ENCODE measurements at regions not wholly inside any gene's neighbourhood (a gene's known extent, or its start where the extent isn't known, plus 50 kb on each side); places are given as distances from the start of the nearest gene placed in this dataset.

- Histone ChIP-seq H3K9ac (ENCODE audit: low read length) (no peak overlapping the region), H4K20me1 (ENCODE audit: insufficient read depth, low read length) (no peaks in the 10 kb centered on the region), H2AFZ (ENCODE audit: low read depth, low read length) (no peak overlapping the region), H3K27ac (ENCODE audit: low read depth, low read length) (no peak overlapping the region), H3K4me3 (ENCODE audit: insufficient read depth, low read depth, low read length) (no peak overlapping the region), H3K79me2 (ENCODE audit: insufficient read depth, low read length) (no peaks in the 10 kb centered on the region), H3K4me2 (ENCODE audit: low read length) (no peak overlapping the region), H3K27me3 (ENCODE audit: insufficient read depth, low read length) (peaks cover 8% of the 10 kb centered on the region), H3K9me3 (ENCODE audit: insufficient read depth, low read depth, low read length) (no peaks in the 10 kb centered on the region), H3K36me3 (ENCODE audit: insufficient read depth, low read length) (no peaks in the 10 kb centered on the region), H3K4me1 (ENCODE audit: insufficient read depth, low read length) (no peaks in the 10 kb centered on the region)
- FAIRE-seq (no peak), DNase-seq (ENCODE audit: low read depth) (no peak)
- no peaks in the 10 kb centered on the region for H3K9me3 Mint-ChIP-seq (ENCODE audit: unreplicated experiment)
- H3K27me3 Mint-ChIP-seq (ENCODE audit: low read depth, unreplicated experiment) = peaks cover 5% of the 10 kb centered on the region
- no peaks in the 10 kb centered on the region for H3K4me1 Mint-ChIP-seq (ENCODE audit: low read depth, unreplicated experiment)
- no peak overlapping the region for H3K27ac Mint-ChIP-seq (ENCODE audit: unreplicated experiment)
- H3K4me3 Mint-ChIP-seq (ENCODE audit: unreplicated experiment) = no peak overlapping the region
- no peaks in the 10 kb centered on the region for H3K36me3 Mint-ChIP-seq (ENCODE audit: low read depth, unreplicated experiment)
- TF ChIP-seq CTCF (IDR thresholded peaks at IDR 0.05; ENCODE audit: insufficient read depth, low read depth, low read length) = no peak
- TF ChIP-seq EZH2 (IDR thresholded peaks at IDR 0.05; ENCODE audit: insufficient read depth, low read length) = no peak
Measured at GRCh38 chr2:198316852-198317396, 512.5 kb downstream of the PLCL1 start.

GRCh38 chr2:198315791-198316630 is 511.6 kb downstream of the PLCL1 start:
- Histone ChIP-seq H3K4me1 (ENCODE audit: insufficient read depth, low read length) (no peaks in the 10 kb centered on the region), H3K9me3 (ENCODE audit: insufficient read depth, low read depth, low read length) (no peaks in the 10 kb centered on the region), H3K36me3 (ENCODE audit: insufficient read depth, low read length) (no peaks in the 10 kb centered on the region), H4K20me1 (ENCODE audit: insufficient read depth, low read length) (no peaks in the 10 kb centered on the region), H3K27me3 (ENCODE audit: insufficient read depth, low read length) (peaks cover 8% of the 10 kb centered on the region), H3K9ac (ENCODE audit: low read length) (no peak overlapping the region), H3K4me2 (ENCODE audit: low read length) (no peak overlapping the region), H3K4me3 (ENCODE audit: insufficient read depth, low read depth, low read length) (no peak overlapping the region), H3K27ac (ENCODE audit: low read depth, low read length) (no peak overlapping the region), H3K79me2 (ENCODE audit: insufficient read depth, low read length) (no peaks in the 10 kb centered on the region), H2AFZ (ENCODE audit: low read depth, low read length) (no peak overlapping the region)
- DNase-seq (ENCODE audit: low read depth) (no peak), FAIRE-seq (no peak)
- no peak for TF ChIP-seq CTCF (IDR thresholded peaks at IDR 0.05; ENCODE audit: insufficient read depth, low read depth, low read length)
- no peak for TF ChIP-seq EZH2 (IDR thresholded peaks at IDR 0.05; ENCODE audit: insufficient read depth, low read length)
- peaks cover 5% of the 10 kb centered on the region for H3K27me3 Mint-ChIP-seq (ENCODE audit: low read depth, unreplicated experiment)
- no peak overlapping the region for H3K4me3 Mint-ChIP-seq (ENCODE audit: unreplicated experiment)
- H3K36me3 Mint-ChIP-seq (ENCODE audit: low read depth, unreplicated experiment) = no peaks in the 10 kb centered on the region
- H3K9me3 Mint-ChIP-seq (ENCODE audit: unreplicated experiment) = no peaks in the 10 kb centered on the region
- no peaks in the 10 kb centered on the region for H3K4me1 Mint-ChIP-seq (ENCODE audit: low read depth, unreplicated experiment)
- H3K27ac Mint-ChIP-seq (ENCODE audit: unreplicated experiment) = no peak overlapping the region
